ENCODE measurements at regions not wholly inside any gene's neighbourhood (a gene's known extent, or its start where the extent isn't known, plus 50 kb on each side); places are given as distances from the start of the nearest gene placed in this dataset.
"Not testable (repeated sequence)": the region's sequence is repeated elsewhere in the genome, so short reads cannot be mapped to it uniquely, and the experiment has no call there.

DNA sequence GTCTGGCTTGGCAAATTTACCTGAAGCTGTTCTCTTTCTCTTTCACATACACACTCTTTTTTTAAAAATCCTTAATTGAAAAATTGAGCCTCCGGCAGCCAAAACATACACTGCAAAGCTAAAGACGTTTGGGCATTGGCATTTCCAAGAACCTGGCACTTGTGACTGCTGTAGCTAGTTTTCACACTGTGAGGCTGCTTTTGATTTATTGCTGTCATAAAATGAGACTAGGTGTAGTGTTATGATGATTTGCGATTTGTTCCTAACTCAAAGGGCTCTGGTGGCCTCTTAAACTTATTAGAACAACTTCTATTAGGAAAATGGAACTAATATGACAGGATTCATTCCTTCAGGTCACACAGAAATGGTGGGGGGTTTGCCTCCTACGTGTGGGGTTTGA lies 377.1 kb upstream of the FAR2 start:
- no peak for DNase-seq (ENCODE audit: low read depth)

DNA sequence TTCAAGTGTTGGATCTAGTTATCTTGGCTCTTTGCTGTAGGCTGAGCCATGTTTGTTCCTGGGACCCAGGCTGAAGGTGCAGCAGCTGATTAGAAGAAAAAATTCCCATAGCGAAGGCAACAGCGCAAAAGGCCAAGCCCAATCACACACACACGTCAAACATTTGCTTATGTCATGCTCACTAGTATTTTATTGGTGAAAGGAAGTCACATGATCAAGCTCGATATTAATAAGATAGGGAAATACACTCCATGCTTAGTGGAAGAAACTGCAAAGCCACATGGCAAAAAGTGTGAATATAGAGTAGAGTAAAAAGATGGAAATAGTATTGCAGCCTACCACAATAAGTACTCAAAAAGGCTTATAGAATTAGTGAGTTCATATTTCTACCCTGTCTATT lies 373.5 kb upstream of the FAR2 start:
- DNase-seq (ENCODE audit: low read depth): no peak

DNA sequence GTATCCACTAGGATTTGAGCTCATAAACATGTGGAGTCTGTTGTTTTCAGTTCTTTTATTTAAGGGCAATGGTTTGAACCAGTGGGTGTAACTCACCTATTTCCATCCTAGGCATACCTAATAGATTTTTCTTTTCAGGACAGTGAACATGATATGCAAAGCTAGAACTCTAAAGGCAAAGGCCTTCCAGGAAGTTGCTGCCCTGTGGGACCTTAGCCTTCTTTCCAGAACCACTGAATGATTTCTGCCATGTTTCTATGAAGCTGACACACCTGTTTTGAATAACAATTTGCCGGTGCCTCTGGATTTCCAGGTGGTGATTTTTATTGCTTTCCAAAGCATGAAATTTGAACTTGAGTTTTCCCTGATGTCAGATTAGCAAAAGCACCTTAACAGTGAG lies 372.9 kb upstream of the FAR2 start:
- DNase-seq (ENCODE audit: low read depth): no peak

DNA sequence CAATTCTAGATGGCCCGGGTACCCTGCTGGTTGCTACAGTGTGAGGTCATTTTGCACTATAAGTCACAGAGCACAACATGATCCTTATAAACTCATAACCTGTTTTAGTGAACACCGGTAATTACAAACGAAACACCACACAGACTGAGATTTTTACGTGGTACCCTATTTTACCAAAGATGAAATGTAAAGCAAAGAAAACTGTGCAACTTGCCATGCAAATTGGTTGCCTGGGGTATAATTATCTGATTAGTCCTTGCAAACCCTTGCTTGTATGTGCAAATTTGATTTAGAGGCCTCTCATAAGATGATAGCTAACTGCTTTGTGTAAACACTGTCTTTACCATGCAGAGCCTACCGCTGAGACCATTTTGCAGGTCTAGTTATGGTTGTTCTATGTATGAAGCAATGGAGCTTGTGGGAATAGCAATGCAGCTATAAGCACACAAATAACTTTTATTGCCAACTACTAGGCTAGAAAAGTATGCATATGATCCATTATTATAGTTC lies 372.1 kb upstream of the FAR2 start:
- DNase-seq (ENCODE audit: low read depth): no peak

DNA sequence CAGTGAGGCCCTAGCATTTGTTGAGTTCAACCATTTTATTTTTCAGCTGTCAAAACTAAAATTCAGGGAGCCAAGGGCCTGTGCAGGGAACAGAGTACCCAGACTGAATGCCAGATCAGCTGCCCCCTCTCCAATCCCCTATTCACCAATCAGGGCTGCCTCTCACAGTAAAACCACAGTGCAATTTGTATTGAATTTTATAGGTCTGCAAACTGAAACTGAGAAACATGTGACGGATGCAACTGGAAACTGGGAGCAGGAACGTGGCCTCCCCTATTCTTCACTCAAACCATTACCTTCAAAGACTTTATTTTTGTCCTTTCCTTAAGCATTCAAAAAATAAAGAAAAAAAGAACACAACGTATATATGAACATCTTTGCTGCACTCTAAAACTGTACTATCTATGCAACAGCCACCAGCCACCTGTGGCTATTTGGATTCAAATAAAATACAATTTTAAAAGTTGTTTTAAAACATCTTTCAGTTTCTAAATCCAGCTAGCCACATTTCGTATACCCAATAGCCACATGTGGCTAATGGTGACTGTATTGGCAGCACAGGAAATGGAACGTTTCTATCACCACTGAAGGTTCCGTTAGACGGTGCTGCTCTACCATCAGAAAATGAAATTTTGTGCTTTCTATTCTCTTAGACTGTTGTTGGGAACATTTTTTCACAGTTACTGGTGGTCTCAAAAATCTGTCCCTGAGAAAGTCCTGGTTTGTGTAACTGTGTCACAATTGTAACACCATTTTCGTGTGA lies 371.3 kb upstream of the FAR2 start:
- no peak for DNase-seq (ENCODE audit: low read depth)

DNA sequence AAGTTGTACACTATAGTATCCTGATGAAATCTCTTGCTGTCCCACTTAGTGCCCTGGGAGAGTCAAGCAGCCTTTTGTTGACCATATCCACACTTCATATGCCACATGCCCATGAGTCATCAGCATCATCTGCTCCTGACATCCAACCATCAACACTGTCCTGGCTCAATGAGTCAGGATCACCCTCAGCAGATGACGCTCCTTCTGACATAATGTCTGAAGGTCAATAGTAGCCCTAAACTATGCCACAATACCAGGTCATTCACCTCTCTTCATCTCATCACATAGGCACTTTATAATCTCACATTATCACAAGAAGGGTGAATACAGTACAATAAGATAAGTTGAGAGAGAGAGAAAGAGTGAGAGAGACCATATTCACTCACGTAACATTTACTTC lies 369.0 kb upstream of the FAR2 start:
- no peak for DNase-seq (ENCODE audit: low read depth)

DNA sequence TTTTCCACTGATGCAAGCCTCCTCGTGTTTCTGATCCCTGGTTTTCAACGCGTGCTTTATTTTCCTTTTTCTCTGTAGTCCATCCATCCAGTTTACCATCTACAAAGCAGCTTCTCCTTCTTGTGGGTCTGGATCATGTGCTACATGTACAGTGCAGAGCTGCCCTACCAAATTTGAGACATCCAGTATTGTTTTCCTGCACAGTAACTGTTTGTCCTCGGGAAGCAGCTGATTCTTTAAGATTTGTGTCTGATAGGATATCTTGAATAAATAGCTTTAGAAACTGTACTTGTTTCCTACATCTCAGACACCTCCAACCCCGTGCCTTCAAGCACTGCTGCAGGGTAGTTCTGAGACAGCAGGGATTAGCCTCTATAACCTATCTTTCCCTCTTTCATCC lies 368.1 kb upstream of the FAR2 start:
- no peak for DNase-seq (ENCODE audit: low read depth)

DNA sequence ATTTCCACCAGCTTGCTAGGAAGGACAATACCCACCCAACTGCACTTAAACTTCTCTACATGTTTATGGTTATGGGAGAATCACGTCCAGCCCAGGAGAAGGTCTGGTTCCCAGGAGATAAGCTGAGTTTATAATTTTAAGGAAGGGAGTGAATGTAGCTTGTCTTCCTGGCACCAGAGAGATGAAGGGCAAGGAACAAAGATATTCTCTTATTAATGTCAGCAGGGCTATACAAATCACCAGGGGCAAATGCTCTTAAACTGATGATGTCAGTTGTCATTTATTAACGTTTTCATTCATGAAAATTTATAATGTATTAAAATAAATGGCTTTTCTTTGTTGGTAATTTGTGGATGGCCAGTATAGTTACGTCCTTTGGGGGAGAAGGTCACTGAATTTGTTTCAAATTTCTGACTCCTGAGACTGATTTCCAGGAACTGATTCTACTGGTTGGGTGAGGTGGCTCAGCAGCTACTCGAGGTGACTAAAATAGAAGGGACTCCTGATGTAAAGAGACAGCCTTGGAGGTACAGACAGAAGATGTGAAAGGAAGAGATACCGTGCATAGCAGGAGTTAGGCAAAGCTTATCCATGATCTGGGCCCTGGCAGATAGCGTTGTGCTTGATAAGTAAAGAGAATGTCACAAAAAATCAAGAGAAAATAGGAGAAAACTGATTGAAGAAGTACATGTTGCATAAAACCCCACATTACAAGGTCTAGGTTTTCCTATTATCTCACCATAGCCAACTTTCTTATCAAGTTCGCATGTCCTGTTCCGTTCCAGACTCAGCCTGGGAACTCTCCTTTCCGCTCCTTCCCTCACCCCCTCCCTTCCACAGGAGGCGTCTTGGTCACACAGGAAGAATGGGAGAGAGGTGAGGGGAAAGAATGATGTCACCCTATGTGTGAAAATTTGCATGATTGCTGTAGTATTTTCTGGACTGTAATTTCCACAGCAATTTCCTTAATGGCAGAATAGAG lies 367.1 kb upstream of the FAR2 start:
- DNase-seq (ENCODE audit: low read depth): peak; percentile 12

DNA sequence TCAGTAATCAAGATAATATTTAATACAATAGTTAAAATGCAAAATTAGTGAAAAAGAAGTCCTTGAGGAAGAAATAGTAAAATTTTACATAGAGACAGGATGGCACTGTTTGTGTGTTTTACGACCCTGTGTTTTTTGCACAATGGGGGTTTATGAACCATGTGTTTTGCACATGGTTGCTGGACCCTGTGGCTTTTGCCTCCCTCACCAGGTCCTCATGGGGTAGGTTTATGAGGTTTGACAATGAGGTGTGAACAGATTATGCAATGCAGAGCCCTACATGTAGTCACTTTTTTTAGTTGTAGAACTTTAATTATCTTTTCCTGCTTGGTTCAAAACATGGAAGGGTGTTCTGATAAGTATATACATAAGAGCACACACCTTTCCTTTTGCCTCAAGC lies 366.3 kb upstream of the FAR2 start:
- no peak for DNase-seq (ENCODE audit: low read depth)

DNA sequence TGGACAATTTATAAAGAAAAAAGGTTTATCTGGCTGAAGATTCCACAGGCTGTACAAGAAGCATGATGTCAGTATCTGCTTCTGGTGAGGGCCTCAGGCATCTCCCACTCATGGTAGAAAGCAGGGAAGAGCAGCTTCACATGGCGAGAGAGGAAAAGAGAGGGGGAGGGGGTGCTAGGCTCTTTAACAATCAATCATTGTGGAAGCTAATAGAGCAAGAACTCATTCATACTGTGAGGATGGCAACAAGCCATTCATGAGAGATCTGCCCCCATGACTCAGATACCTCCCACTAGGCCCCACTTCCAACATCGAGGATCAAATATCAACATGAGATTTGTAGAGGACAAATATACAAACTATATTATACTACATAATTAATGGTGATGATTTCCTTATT lies 361.9 kb upstream of the FAR2 start:
- no peak for DNase-seq (ENCODE audit: low read depth)

DNA sequence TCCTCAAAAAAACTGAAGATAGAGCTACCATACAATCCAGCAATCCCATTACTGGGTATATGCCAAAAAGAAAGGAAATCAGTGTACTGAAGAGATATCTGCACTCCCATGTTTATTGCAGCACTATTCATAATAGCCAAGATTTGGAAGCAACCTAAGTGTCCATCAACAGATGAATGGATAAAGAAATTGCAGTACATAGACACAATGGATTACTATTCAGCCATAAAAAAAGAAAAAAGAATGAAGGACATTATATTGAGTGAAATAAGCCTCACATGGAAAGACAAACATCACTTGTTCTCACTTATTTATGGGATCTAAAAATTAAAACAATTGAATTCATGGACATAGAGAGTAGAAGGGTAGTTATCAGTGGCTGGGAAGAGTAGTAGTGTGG lies 360.8 kb upstream of the FAR2 start:
- DNase-seq (ENCODE audit: low read depth): not testable (repeated sequence)

DNA sequence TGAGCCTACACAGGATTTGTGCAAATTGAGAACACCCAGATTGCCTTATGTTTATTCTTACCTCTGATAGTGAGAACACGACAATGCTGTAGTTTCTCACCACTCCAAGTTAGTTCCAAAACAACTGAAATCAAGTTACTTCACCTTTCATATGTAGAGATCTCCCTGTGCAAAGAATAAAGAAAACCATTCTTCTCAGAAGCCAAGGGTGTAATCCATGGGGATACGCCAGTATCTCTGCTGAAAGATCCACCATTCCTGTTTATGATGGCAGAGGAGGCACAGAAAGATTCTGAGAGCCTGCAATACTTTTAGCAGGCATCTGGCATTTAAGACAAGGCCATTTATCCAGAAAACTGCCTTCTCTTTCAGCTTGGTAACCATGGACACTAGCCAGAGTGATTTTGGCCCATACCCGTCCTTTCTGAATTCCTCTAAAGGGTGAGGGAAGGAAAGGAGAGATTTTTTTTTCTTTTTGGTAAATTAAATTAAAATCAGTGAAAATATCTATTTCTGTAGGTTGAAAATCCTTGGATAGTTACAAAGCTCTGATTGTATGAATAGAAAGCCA lies 355.4 kb upstream of the FAR2 start:
- DNase-seq (ENCODE audit: low read depth): no peak

DNA sequence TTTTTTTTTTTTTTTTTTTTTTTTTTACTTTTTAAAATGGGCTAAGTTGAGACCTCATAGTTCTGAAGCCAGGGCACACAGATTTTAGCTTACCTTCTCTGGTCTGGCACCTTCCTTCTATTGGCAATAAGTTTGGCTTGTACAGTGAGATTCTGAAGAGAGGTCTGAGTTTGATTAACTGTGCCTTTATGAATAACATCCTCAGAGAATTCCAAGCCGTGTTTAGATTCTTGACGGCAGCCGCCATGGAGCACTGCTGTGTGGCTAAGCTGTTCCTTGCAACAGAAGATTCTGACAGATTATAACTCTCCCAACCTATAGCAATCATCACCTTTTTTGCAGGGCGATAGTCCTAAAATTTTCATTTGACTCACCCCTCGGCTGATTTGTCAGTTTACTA lies 354.9 kb upstream of the FAR2 start:
- no peak for DNase-seq (ENCODE audit: low read depth)

DNA sequence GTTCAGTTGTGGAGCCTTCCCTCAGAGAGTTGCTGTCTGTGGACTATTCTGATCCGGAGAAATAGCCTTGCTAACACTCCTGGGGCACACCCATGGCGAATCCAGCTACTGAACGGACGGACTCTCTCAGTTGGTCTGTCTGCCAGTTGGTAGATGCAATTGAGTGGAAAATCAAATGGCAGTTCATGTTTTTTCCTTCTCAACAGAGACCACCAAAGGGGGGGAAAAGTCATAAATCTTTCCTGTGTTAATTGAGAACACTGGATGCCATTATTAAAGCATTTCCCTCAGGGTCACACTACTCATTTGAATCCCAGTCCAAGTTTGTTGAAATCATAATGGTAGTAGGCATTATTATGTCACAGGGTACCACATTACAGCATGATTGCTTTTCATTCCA lies 354.3 kb upstream of the FAR2 start:
- DNase-seq (ENCODE audit: low read depth): no peak

DNA sequence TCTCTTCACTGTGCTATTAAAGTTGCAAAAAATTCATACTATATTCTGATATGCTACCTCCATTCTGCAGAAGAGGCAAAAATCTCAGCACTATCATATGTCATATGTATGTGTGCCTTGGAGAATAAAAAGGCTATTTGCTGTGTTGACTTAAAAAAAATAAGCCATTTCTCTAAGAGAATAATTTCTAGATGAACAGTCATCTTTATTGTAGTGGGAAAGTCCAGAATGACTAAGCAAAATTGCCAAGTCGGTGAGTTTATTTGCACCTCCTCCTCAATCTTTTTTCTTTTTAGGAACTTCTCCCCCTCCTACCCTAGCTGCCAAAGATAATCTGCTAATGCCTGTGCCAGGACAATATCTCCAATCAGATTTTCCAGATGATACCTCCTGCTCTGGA lies 353.8 kb upstream of the FAR2 start:
- no peak for DNase-seq (ENCODE audit: low read depth)

DNA sequence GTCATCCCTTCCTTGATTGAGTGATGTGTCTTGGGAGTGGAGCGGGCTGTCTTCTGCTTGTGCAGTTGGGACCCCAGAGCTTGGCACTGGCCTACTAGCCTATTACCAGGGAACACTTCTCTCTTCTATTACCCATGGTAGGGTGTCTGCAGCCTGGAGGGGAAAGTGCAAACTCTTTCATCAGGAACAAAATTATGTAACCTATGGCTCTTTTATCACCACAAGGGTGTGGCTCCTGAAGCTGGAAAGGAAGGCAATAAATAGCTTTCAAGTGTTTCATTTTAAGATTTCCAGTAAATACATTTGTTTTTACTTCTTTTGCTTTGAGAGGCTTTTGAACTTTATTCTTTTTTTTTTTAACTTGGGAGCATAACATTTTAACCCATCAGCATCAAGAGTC lies 349.7 kb upstream of the FAR2 start:
- no peak for DNase-seq (ENCODE audit: low read depth)

DNA sequence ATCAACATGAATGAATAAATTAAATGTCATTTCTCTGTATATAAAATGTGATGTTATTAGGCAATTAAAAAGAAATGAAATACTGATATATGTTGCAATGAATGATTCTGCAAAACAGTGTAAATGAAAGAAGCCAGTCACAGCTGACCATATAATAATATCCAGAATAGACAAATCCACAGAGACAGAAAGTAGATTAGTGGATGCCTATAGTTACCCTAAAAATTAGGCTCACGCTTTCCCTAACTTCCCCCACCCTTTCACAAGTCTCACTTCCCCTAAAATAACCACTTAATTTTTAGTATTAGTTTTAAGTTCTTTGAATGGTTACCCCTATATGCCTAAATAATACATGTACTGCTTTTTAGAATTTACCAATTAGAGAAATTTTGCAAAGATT lies 348.9 kb upstream of the FAR2 start:
- no peak for DNase-seq (ENCODE audit: low read depth)

DNA sequence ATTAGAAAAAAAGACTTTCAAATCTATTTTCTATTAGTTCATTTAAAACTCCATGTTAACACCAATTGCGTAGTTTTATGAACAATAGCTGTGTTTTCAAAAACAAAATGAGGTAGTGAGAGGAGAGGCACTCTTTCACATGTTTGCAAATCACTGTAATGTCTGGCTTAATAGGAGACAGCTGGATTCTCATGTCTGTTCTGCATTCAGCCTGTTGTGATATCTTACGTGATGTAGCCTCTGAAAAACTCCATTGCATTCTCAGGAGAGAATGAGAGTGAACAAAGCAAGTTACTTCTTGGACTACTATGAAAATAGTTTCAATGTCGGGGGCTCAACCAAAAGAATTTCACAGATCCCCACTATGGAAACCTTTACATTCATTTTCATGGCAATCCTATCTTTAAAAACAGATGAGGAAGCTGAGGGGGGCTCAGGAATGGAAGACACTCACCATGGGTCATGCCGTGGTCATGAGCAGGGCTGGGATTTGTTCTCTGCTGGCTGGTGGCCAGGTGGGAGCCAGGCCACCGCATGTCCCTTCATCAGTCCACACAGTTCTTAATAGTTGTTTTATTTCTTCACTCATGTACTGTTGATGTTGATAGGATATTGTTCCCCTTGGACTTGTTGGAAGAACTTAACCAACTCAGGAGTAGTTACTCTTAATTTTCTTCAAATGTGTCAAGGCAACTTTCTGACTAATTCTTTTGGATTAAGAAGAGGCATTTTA lies 346.2 kb upstream of the FAR2 start:
- DNase-seq (ENCODE audit: low read depth): no peak

DNA sequence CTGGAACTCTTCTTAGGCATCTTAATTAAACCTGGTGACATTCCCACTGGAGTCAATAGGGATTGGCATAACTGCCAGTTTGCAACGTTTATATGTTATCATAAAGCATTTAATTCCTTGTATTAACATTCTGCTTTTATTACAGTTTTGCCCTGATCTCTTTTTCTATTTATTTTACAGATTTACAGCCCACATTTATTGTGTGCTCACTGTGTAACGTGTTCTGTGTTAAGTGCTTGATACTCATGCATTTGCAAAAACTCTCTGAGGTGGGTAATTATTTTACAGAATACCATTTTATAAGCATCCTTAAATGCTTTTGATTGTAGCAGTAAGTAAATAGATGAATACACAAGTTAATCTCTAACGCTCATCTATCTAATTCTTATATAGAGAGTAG lies 341.5 kb upstream of the FAR2 start:
- no peak for DNase-seq (ENCODE audit: low read depth)

DNA sequence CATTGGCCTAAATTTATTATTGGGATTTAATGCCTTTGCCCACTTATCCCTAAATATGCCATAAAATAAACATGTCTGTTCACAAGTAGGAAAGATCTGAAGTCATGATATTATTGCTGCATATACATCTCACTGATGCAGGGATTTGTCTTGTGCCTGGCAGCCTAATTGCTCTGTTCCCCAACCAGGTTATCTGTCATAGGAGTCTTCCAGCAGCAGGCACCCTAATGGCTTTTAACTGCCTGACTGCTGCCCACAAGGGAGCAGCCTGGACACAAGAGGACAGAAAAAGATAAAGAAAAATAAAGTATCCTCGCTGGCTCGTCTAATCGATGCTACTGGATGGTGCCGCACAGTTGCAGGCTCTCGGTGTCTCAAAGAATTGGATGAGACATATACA lies 337.6 kb upstream of the FAR2 start:
- DNase-seq (ENCODE audit: low read depth): no peak

DNA sequence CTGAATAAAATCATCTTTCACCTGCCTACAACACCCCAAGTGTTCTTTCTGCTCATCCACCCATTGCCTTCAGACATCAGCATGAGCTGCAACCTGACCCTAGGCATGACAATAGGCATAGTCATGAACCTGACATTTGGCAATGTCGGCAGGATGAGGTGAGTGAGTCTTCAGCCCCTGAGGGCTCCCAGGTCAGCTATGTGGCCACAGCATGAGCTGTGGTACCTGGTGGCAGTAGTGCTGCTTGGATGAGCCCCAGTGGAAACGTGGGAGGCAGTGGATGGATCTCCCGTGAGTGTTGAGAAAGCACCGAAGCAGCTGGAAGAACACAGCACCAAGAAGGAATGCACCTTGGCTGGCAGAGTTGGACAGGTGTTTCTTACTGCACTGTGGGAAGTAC lies 334.8 kb upstream of the FAR2 start:
- DNase-seq (ENCODE audit: low read depth): no peak

DNA sequence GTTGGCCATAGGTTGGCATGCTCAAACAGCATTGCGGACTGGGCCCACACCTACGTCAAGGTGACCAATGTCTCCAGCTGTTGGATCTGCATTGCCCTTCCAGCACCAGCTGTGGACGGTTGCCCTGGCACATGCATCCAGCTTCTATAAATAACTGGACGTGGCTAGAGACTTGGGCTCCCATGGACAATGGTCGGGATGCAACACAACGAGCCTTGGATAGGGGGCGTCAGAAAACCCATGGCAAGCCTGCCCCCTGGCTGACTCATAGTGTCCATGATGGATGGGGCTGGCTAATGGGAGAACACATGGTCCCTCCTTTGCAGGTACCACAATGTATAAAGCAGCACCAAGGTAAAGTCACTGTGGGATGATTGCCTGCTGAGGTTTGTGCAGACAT lies 331.6 kb upstream of the FAR2 start:
- DNase-seq (ENCODE audit: low read depth): no peak

All from CMK (cell line).